NCI-H1694 (cell line): ENCODE measurements at regions not wholly inside any gene's neighbourhood (a gene's known extent, or its start where the extent isn't known, plus 50 kb on each side); places are given as distances from the start of the nearest gene placed in this dataset.

ENCODE experiments used
- DNase-seq: peaks from one replicate; lab custom pipeline; 2025; lab: John Stamatoyannopoulos, UW

DNA sequence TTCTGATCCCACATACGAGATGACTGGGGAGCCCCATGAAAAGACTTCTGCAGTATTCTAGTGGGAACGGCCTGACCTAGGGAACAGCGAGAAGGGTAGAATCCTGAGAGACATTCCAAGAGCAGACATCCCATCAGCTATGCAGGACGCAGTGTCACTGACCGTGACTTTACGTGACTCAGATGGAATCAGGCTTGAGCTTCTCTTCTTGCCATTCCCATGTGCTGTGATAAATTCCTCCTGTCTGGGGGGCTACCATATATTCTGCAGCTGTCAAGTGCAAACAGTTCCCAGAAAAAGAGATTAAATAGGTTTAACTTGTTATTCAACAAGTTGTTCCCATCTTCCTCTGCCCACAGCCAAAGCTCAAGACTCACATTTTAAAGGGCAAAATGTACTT lies 73.1 kb upstream of the PDE1C start:
- no peak for DNase-seq

- no peak for DNase-seq
These were observed 72.4 kb upstream of the PDE1C start for GRCh38 chr7:32142649-32143048.

DNA sequence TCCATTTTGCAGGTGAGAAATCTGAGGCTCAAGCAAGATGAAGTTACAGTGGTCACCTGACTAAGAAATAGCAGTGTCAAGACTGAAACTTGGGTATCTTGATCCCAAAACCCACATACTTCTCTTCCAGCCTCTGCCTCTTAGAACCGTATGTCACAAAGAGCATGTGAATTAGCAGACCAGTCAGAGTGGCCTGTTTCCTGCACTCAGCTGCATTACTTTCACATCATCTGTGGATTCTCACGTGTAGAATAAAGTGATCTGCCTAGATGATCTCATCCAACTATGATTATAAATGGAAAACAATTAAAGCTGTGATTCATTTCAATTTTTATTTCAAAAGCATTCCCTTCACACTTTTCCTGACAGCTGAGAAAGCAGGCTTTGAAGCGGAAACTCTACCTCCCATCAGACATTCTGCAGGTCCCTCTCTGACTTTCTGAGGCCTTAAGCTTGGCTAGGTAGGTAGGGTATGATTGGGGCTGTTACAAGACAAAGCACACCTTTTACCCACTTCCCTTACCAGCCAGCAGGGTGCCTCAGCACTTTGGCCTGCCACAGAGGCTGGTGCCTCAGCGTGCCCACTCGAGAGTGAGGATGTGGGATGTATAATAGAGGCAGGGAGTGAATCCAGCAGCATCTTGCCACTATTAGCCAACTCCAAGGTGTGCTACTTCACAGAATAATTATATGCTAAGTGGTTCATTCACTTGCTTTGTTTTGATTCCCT lies 70.2 kb upstream of the PDE1C start:
- no peak for DNase-seq

DNA sequence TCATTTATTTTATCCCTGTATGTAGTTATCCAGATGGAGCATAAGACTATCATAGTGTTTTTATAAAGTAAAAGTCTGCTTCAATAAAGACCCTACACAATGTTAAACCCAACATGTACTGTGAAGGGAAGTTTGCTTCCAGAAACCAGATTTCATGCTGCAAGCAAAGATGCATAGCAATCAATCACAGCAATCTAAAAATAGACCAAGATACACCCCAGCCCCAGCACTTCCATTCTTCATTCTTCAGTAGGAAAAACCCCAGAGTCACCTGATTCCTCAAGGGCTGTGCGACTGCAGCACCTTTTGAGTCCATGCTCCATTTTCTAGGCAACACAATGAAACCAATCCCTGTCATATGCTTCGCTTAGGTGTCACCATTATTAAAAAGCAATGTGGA lies 66.9 kb upstream of the PDE1C start:
- DNase-seq, result no peak

- no peak for DNase-seq
These were observed 60.9 kb upstream of the PDE1C start for GRCh38 chr7:32131091-32131490.

DNA sequence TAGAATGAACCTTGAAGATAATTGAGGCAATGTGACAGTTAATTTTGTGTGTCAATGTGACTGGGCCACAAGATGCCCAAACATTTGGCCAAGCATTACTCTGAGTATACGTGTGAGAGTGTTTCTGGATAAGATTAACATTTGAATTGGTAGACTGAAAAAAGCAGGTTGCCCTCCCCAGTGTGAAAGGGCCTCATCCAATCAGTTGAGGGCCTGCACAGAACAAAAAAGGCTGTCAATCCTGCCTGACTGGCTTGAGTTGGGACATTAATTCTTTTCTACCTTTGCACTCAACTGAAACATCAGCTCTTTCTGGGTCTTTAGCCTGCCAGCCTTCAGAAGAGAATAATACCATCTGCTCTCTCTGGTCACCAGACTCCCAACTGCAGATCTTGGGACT lies 56.6 kb upstream of the PDE1C start:
- no peak for DNase-seq
